Tibial artery (tissue), 4 donors: ENCODE measurements at regions not wholly inside any gene's neighbourhood (a gene's known extent, or its start where the extent isn't known, plus 50 kb on each side); places are given as distances from the start of the nearest gene placed in this dataset.

Experiments used
- DNase-seq, 2 donors: peaks; one replicate each; pipeline ENCODE4 v3.0.0-alpha.2; 2019
- H3K27ac ChIP-seq, 2 donors: fragments of 200-600 bp; sonication (generic) in 1 of 2; 1 replicate in 1 of 2; 2 replicates in 1 of 2; pipeline ENCODE4 v1.5.1; 2018 to 2019; ENCODE audit warnings: mild to moderate bottlenecking in 1 of 2
- H3K27me3 ChIP-seq, 2 donors: fragments of 200-600 bp; sonication (generic) in 1 of 2; one replicate each; pipeline versions ENCODE4 v1.5.1 to v1.6.0; 2016 to 2019
- H3K36me3 ChIP-seq, 3 donors: fragments of 200-600 bp; sonication (generic) in 2 of 3; one replicate each; pipeline ENCODE4 v1.5.1; 2016 to 2019; ENCODE audit warnings: mild to moderate bottlenecking in 2 of 3
- H3K4me1 ChIP-seq, 4 donors: fragments of 200-600 bp; sonication (generic) in 2 of 4; 1 replicate in 3 of 4; 2 replicates in 1 of 4; pipeline ENCODE4 v1.5.1; 2016 to 2019
- H3K4me3 ChIP-seq, 2 donors: fragments of 200-600 bp; sonication (generic) in 1 of 2; 1 replicate in 1 of 2; 2 replicates in 1 of 2; pipeline ENCODE4 v1.5.1; 2018 to 2019; ENCODE audit warnings: mild to moderate bottlenecking in 2 of 2
- H3K9me3 ChIP-seq, 3 donors: fragments of 200-600 bp; sonication (generic) in 1 of 3; one replicate each; pipeline ENCODE4 v1.5.1; 2016 to 2019
- intact Hi-C: fragments of 100-400 bp; cut with DNase I; formaldehyde crosslinking; loops from one replicate; pipeline ENCODE4 v1.15.0; 2023; ENCODE audit warnings: low total_unique reads
- TF ChIP-seq, protein P1 (sequence below), 2 experiments: fragments of 200-600 bp in 1 of 2; fragments of 450-650 bp in 1 of 2; IDR thresholded peaks; one replicate each; pipeline ENCODE4 v1.5.1; 2017 to 2019; ENCODE audit warnings: antibody characterized with exemption in 2 of 2, mild to moderate bottlenecking in 1 of 2, moderate library complexity in 1 of 2

DNA sequence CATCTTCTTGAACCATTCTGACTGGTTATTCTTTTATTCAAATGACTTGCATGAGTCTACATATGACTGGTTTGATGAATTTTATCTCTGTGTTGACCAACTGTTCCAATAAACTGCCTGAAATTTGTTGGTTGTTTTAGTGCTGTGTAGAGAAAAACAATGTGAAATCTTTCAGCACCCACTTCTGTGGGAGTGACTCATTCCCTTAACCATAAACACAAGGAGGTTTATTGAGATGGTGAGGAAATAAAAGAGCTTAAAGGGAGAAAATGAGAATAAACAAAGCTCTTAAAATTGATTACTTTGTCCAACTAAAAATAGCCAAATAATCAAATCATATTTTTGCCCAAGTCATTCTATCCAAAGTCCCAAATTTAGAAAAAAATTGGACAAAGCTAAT lies 341.1 kb downstream of the TGFB2 start:
- H3K27ac ChIP-seq: no peak overlapping the region
- H3K4me1 ChIP-seq: peaks cover 0 to 7% (median 2%) of the 10 kb centered on the region in 4 donors
- H3K27me3 ChIP-seq: no peaks in the 10 kb centered on the region
- H3K4me3 ChIP-seq: no peak overlapping the region
- intact Hi-C loops: no loop called here
- TF ChIP-seq, protein P1, sequence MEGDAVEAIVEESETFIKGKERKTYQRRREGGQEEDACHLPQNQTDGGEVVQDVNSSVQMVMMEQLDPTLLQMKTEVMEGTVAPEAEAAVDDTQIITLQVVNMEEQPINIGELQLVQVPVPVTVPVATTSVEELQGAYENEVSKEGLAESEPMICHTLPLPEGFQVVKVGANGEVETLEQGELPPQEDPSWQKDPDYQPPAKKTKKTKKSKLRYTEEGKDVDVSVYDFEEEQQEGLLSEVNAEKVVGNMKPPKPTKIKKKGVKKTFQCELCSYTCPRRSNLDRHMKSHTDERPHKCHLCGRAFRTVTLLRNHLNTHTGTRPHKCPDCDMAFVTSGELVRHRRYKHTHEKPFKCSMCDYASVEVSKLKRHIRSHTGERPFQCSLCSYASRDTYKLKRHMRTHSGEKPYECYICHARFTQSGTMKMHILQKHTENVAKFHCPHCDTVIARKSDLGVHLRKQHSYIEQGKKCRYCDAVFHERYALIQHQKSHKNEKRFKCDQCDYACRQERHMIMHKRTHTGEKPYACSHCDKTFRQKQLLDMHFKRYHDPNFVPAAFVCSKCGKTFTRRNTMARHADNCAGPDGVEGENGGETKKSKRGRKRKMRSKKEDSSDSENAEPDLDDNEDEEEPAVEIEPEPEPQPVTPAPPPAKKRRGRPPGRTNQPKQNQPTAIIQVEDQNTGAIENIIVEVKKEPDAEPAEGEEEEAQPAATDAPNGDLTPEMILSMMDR (IDR thresholded peaks at IDR 0.05): no peak
- H3K36me3 ChIP-seq: no peaks in the 10 kb centered on the region
- no peak for DNase-seq
- no peaks in the 10 kb centered on the region for H3K9me3 ChIP-seq

DNA sequence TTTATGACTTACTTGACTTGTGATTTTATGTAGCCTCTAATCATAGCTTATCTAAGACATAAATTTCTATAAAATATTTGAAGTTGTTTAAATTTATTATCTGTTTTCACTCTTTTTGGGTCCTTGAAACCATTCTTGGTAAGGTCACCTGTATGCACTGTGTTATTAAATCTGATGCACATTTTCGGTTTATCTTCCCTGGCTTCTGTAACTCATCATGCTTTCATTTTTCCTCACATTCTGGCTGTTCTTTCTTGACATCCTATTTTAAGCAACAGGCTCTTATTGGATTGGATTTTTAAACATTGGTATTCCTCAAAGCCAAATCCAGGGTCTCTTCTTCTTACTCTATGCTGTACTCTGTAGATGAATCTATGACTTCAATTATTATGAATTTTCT lies 341.6 kb downstream of the TGFB2 start:
- TF ChIP-seq, protein P1 (IDR thresholded peaks at IDR 0.05): no peak
- intact Hi-C loops: no loop called here
- Histone ChIP-seq H3K4me1 (peaks cover 0 to 2% (median 0%) of the 10 kb centered on the region in 4 donors), H3K4me3 (no peak overlapping the region), H3K36me3 (no peaks in the 10 kb centered on the region), H3K27me3 (no peaks in the 10 kb centered on the region), H3K9me3 (no peaks in the 10 kb centered on the region), H3K27ac (no peak overlapping the region)
- DNase-seq: no peak

DNA sequence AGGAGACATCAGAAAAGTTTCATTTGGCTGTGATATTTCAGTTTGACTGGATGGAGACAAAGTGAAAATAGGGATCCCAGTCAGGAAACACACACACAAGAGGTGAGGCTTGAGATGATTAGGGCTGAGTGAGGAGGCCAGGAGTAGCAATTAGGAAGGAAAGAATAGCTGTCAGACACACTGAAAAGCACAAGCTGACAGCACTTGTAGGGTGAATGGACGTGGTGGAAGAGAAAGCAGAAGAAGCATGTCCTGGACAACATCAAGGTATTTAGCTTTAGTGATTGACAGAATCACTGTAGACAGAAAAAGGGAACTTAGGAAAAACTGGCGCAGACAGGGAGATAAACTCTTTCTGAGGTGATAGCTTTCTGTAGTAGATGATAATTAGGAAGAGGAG lies 347.7 kb downstream of the TGFB2 start:
- H3K36me3 ChIP-seq: no peaks in the 10 kb centered on the region
- H3K27me3 ChIP-seq: no peaks in the 10 kb centered on the region
- intact Hi-C loops: no loop called here
- no peak overlapping the region for H3K27ac ChIP-seq
- no peaks in the 10 kb centered on the region for H3K9me3 ChIP-seq
- TF ChIP-seq, protein P1 (IDR thresholded peaks at IDR 0.05): no peak
- DNase-seq: no peak
- peaks cover 0 to 19% (median 4%) of the 10 kb centered on the region in 4 donors for H3K4me1 ChIP-seq
- H3K4me3 ChIP-seq: no peak overlapping the region

- peaks cover 0 to 19% (median 4%) of the 10 kb centered on the region in 4 donors for H3K4me1 ChIP-seq
- no peak for DNase-seq
- H3K27me3 ChIP-seq: no peaks in the 10 kb centered on the region
- no peaks in the 10 kb centered on the region for H3K9me3 ChIP-seq
- intact Hi-C loops: no loop called here
- TF ChIP-seq, protein P1 (IDR thresholded peaks at IDR 0.05): no peak
- H3K4me3 ChIP-seq: no peak overlapping the region
- no peaks in the 10 kb centered on the region for H3K36me3 ChIP-seq
- H3K27ac ChIP-seq: no peak overlapping the region
Observed at GRCh38 chr1:218693599-218693998, 348.5 kb downstream of the TGFB2 start.

DNA sequence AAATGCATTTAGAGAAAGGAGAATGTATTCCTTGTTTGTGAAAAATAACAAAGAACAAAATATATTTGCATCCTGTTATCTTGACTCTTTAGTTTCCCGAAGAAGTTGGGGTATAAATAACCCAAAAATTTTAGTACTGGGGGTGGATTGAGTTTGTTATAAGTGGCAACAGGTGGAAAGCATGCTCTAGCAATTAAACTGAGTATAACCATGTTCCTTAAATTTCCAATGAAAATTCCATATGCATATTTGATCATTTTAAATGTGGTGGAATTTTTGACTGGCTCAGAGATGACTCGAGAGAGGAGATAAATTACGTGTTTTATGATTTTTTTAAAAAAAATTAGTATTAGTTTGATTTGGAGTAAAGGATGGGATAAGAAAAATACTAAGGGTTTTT lies 348.9 kb downstream of the TGFB2 start:
- peak overlapping the region in 1 of 2 donors; percentile 47 for H3K27ac ChIP-seq
- DNase-seq: no peak
- H3K9me3 ChIP-seq: no peaks in the 10 kb centered on the region
- H3K4me1 ChIP-seq: peaks cover 0 to 19% (median 4%) of the 10 kb centered on the region in 4 donors
- H3K36me3 ChIP-seq: no peaks in the 10 kb centered on the region
- TF ChIP-seq, protein P1 (IDR thresholded peaks at IDR 0.05): no peak
- H3K27me3 ChIP-seq: no peaks in the 10 kb centered on the region
- H3K4me3 ChIP-seq: no peak overlapping the region
- intact Hi-C loops: no loop called here

DNA sequence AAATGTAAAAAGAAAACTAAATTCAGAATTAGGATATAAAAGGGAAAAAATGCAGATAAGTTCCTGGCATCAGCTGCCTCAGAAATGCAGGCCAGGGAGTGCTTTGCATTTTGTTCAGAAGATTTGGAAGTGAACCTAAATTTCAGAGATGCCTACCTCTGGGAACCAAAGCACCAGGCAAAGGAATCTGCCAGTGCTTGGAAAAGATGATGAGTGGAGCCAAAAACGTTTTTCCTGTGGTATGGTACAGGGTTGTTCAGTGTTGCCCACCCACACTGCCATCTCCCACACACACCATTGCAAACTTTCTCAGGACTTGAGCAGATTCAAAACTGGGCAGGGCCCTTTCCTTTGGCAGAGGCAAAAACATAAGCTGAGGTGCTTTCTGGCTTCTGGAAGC lies 349.5 kb downstream of the TGFB2 start:
- DNase-seq: no peak
- Histone ChIP-seq H3K27ac (peak overlapping the region; percentile 0 to 47), H3K9me3 (no peaks in the 10 kb centered on the region), H3K27me3 (no peaks in the 10 kb centered on the region), H3K4me1 (peaks cover 0 to 22% (median 4%) of the 10 kb centered on the region in 4 donors), H3K36me3 (no peaks in the 10 kb centered on the region), H3K4me3 (no peak overlapping the region)
- intact Hi-C loops: no loop called here
- TF ChIP-seq, protein P1 (IDR thresholded peaks at IDR 0.05): no peak
